Sigmoid colon (tissue), 4 donors: ENCODE measurements at regions not wholly inside any gene's neighbourhood (a gene's known extent, or its start where the extent isn't known, plus 50 kb on each side); places are given as distances from the start of the nearest gene placed in this dataset.

Experiments used
- POLR2A ChIP-seq, 2 donors: fragments of 450-650 bp; IDR thresholded peaks; one replicate each; pipeline ENCODE4 v1.6.1; 2016; ENCODE audit warnings: antibody characterized with exemption in 2 of 2, mild to moderate bottlenecking in 2 of 2, moderate library complexity in 2 of 2
- POLR2AphosphoS5 ChIP-seq, 4 donors: sonication (generic); formaldehyde crosslinking; IDR thresholded peaks; one replicate each; pipeline ENCODE4 v1.6.1; 2017; ENCODE audit warnings: antibody characterized with exemption in 4 of 4
- TF ChIP-seq, protein P1 (sequence below), 4 experiments: fragments of 450-650 bp in 3 of 4; fragments of 200-600 bp in 1 of 4; IDR thresholded peaks; one replicate each; pipeline ENCODE4 v1.5.1; 2016 to 2019; ENCODE audit warnings: antibody characterized with exemption in 4 of 4, mild to moderate bottlenecking in 3 of 4, moderate library complexity in 2 of 4

DNA sequence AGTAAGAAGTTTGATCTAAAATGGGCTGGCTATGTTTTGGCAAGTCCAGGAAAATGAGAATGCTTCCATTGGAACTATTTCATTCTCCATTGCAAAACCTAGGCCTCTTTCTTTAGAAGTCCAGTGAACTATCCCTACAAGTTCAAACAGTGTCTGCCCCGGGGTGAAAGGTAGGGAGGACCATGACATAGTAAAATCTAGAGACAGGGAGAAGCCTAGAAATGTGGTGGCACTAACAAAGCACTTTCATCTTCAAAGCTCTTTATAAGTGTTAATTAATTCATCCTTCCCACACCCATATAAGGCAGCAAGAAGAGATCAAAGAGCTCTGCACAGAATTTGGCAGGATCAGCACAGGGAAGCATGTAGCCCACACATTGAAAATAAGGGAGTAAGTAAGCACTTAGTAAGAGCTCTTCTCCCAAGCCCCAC is 214.5 kb downstream of the IRS1 start:
- TF ChIP-seq, protein P1, sequence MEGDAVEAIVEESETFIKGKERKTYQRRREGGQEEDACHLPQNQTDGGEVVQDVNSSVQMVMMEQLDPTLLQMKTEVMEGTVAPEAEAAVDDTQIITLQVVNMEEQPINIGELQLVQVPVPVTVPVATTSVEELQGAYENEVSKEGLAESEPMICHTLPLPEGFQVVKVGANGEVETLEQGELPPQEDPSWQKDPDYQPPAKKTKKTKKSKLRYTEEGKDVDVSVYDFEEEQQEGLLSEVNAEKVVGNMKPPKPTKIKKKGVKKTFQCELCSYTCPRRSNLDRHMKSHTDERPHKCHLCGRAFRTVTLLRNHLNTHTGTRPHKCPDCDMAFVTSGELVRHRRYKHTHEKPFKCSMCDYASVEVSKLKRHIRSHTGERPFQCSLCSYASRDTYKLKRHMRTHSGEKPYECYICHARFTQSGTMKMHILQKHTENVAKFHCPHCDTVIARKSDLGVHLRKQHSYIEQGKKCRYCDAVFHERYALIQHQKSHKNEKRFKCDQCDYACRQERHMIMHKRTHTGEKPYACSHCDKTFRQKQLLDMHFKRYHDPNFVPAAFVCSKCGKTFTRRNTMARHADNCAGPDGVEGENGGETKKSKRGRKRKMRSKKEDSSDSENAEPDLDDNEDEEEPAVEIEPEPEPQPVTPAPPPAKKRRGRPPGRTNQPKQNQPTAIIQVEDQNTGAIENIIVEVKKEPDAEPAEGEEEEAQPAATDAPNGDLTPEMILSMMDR (IDR thresholded peaks at IDR 0.05), result no peak
- no peak for TF ChIP-seq POLR2A (IDR thresholded peaks at IDR 0.05)
- no peak for TF ChIP-seq POLR2AphosphoS5 (IDR thresholded peaks at IDR 0.05)
